22Rv1 (cell line): ENCODE measurements at regions not wholly inside any gene's neighbourhood (a gene's known extent, or its start where the extent isn't known, plus 50 kb on each side); places are given as distances from the start of the nearest gene placed in this dataset.
A peak's percentile ranks its signal among the peaks of the same experiment; 100 is the strongest.
"Not testable (repeated sequence)": the region's sequence is repeated elsewhere in the genome, so short reads cannot be mapped to it uniquely, and the experiment has no call there.

Source experiments
- H3K27ac ChIP-seq: fragments of 450-650 bp; 2 replicates; pipeline ENCODE4 v1.5.1; 2017
- ZFX ChIP-seq: fragments of 450-650 bp; IDR thresholded peaks from 2 replicates; pipeline ENCODE4 v1.6.1; 2017; ENCODE audit warnings: antibody characterized with exemption, borderline replicate concordance
- TF ChIP-seq, protein P1 (sequence below): fragments of 450-650 bp; IDR thresholded peaks from 2 replicates; pipeline ENCODE4 v1.5.1; 2017; ENCODE audit warnings: mild to moderate bottlenecking

DNA sequence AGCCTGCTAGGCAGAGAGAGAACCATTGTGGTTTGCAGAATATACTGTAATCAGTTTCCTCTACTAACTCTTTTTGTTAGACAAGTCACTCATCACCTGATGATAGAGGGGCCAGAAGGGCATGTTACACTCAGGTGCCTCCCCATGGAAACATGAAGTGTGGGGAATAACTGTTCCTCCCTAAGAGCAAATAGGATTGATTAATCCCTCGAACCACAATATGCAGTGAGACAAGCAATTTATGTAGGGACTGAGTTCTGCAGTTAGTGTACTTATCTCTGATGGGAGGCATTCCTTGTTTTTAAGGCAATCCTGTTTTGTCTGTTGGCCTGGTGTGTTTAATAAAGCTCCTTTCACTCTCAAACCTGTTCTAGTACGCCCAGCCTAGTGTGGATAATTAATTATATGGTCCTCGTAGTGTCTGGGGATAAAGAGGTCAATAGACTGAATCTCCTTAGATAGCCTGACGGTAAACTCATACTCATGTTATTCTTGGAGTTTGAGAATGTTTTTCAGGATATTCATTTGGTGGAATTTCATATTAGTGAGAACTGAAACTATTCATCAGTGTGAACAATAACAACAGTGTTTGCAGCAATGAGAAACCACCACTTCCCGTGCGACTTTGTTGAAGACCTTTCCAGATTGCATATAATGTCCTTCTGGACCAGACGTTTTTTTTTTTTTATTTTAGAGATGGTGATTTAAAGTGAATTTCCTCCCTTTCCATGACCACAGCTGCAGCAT is 344.8 kb upstream of the FZD8 start:
- no peak for TF ChIP-seq ZFX
- TF ChIP-seq, protein P1, sequence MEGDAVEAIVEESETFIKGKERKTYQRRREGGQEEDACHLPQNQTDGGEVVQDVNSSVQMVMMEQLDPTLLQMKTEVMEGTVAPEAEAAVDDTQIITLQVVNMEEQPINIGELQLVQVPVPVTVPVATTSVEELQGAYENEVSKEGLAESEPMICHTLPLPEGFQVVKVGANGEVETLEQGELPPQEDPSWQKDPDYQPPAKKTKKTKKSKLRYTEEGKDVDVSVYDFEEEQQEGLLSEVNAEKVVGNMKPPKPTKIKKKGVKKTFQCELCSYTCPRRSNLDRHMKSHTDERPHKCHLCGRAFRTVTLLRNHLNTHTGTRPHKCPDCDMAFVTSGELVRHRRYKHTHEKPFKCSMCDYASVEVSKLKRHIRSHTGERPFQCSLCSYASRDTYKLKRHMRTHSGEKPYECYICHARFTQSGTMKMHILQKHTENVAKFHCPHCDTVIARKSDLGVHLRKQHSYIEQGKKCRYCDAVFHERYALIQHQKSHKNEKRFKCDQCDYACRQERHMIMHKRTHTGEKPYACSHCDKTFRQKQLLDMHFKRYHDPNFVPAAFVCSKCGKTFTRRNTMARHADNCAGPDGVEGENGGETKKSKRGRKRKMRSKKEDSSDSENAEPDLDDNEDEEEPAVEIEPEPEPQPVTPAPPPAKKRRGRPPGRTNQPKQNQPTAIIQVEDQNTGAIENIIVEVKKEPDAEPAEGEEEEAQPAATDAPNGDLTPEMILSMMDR, result no peak
- H3K27ac ChIP-seq, result no peak overlapping the region

DNA sequence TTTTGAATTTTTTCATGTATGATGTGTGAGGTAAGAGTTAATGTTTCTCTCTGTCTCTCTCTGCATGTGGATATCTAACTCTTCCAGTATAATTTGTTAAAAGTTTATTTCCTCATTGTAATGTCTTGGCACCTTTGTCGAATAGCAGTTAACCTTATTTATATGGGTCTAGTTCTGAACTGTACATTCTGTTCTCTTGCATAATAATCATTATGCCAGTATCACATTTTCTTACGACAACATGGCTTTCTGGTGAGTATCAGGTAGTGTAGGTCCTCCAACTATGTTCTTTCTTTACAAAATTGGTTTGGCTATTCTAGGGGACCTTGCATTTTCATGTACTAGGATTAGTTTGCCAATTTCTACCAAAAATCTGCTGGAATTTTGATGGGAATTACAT is 337.0 kb upstream of the FZD8 start:
- no peak overlapping the region for H3K27ac ChIP-seq
- TF ChIP-seq, protein P1, result no peak
- no peak for TF ChIP-seq ZFX

DNA sequence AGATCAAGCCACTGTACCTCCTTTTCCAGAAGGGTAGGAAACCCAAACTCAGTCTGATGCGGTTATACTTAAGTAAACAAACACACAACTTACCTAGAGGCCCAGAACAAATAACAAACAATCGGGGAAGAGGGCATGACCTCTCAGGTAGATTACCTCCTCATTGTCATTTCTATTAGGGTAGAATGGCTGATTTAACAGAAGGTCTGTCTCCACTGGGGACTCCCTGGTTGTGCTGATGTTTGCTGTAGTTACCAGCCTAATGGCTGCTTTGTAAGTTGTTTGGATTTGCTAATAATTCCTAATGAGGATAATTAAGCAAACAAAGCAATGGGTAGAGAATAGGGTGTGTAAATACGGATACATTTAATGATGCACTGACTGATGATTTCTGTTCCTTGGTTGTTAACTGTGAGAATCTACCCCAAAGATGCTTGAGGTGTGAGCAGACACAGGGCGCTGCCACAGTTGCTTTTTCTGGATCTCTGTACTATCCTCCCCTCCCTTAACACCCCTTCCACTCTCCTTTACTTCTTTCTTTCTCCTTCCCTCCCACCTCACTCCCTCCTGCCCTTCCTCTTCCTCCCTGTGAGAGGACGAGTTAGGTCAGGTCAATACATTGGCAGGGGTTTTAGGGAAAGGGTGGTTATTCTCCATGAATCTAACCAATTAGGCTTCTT is 332.0 kb upstream of the FZD8 start:
- not testable (repeated sequence) for H3K27ac ChIP-seq

DNA sequence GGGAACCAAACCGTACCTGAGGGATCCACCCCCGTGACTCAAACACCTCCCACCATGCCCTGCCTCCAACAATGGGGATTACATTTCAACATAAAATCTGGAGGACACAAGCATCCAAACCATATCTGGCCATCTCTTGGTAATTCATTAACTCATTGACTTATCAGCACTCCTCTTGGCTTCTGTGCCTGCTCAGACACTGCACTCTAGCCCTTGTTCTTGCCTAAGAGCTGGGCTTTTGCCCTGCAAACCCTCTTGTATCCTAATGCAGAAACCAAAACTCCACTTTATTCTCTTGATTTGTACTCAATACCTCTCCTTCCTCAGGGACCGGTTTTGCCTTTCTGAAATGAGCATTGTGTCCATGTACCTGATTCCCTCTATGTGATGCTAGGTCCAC is 330.2 kb upstream of the FZD8 start:
- H3K27ac ChIP-seq, result peak overlapping the region; percentile 41
- TF ChIP-seq ZFX, result no peak
- TF ChIP-seq, protein P1, result no peak

DNA sequence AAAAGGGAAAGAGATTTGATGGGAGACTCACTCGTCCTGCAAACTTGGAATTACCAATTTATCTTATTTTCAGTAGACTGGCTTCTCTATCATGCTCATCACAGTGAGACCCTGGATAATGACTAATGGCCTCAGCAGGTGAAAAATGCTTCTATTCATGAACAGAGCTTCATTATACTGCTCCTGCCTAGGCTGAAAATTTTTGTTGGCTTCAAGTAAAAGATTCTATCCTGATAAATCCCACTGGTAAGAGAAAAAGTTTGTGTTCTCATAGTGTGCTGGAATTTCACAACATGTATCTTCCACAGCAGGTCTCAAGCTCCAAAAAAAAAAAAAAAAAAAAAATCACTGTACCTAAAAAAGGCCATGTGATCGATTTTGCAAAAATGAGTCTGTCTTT is 329.3 kb upstream of the FZD8 start:
- H3K27ac ChIP-seq, result peak overlapping the region; percentile 41; the same call in 1 of the 2 replicates
- TF ChIP-seq, protein P1, result no peak
- TF ChIP-seq ZFX, result no peak

DNA sequence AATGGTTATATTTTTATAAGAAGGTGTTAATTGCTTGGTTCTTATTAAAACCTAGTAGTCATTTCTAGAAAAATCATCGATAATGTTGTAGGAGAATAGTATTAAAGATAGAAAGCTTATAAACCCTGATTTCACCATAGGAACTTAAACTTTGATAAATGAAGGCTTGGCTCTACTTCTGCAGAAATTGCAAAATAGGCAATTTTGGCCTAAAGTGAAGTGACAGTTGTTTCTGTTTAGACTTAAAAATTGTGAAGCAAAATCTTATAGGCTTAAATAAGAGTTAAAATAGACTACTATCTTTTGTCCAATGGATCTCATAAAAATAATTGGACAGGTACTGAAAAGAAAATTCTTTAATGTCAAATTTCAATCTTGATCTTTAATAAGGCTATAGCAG is 321.6 kb upstream of the FZD8 start:
- TF ChIP-seq, protein P1, result no peak
- TF ChIP-seq ZFX, result no peak

DNA sequence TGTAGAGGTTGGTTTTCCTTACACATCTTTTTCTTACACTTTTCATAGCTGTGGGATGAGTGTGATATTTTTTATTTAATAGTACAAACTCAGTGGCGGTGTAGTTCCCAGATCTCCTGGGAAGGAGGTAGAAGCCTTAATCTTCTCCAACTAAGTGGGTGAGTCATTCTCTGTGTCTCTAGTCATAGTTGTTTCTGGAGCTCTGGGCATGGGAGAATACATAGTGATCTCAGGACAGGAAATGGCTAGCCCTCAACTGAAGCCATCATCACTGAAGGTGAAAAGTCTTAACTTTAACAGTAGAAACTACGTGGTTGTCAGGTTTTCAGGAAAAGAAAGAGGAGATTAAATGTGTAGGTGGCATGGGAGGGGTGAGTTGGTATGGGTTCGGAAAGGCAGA is 319.4 kb upstream of the FZD8 start:
- TF ChIP-seq ZFX, result no peak
- TF ChIP-seq, protein P1, result no peak
- no peak overlapping the region for H3K27ac ChIP-seq

More for the DNA sequence above, 321.6 kb upstream of the FZD8 start:
- H3K27ac ChIP-seq, result no peak overlapping the region

DNA sequence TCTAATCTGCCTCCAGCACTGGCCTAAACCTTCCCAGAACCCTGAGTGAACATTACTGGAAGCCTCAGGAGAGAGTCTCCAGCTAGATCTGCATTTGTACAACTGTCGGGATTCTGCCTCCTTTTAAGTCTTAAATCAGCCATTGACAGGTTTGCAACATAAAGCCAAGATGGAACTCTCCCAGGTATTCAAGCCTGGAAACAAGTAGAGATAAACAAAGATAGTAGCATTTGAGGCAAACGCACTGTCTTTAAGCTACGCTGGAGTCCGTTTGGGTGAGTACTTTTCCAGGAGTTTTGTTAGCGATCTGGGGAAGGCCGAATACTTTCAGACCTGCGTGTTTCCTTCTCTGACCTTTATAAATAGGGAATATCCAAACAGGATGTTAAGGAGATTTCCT is 317.2 kb upstream of the FZD8 start:
- no peak overlapping the region for H3K27ac ChIP-seq
- no peak for TF ChIP-seq ZFX
- TF ChIP-seq, protein P1, result no peak

DNA sequence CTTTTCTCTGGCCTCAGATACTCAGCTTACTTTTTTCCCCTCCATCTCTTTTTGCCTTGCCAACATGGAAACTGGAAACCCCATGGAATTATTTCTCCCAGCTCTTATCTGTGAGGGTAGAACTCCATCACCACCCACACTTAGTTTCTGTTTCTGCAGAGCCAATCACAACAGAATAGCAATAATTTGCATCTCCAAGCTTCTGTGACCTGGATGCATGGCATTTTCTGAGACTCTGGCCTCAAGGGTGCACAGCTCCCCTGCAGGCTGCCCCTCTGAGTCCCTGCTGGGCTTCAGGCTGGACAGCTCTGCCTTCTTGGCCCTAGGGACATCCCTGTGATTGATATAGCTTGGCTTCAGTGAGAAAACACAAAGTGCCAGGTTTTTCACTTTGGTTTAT is 316.5 kb upstream of the FZD8 start:
- H3K27ac ChIP-seq, result not testable (repeated sequence)
